HepG2 (cell line): ENCODE measurements at regions not wholly inside any gene's neighbourhood (a gene's known extent, or its start where the extent isn't known, plus 50 kb on each side); places are given as distances from the start of the nearest gene placed in this dataset.

Experiments used
- ATAC-seq: fragments of 200-7000 bp; cut with Tn5 transposase; 3 replicates; pipeline ENCODE4 v1.9.1; 2020; ENCODE audit warnings: mild to moderate bottlenecking, moderate library complexity
- BruUV-seq: library from RNA; stranded (reverse); fragments of 400-500 nt; replicated peaks from 2 replicates; lab custom pipeline; 2021; lab: Mats Ljungman, UMichigan
- CTCF ChIA-PET: fragments of 300-600 bp; formaldehyde crosslinking; extraction: SDS; loops from one replicate; lab custom pipeline; 2021; ENCODE audit warnings: low total read pairs, inconsistent platforms, low intra/inter-chr PET ratio; lab: Yijun Ruan, JAX
- POLR2A ChIA-PET: fragments of 350-600 bp; sonication (Branson Sonifier 250); formaldehyde crosslinking; loops from one replicate; lab custom pipeline; 2020; ENCODE audit warnings: antibody characterized with exemption, inconsistent platforms; lab: Yijun Ruan, JAX
- DNase-seq: peaks from one replicate; pipeline ENCODE4 v3.0.0-alpha.2; 2015; ENCODE audit warnings: low spot score
- FAIRE-seq: peaks from 3 replicates; lab custom pipeline; 2011; peaks lifted over from hg19 to GRCh38; lab: Jason Lieb, UNC
- H2AFZ ChIP-seq: one replicate; pipeline ENCODE4 v1.6.1; 2011; ENCODE audit warnings: low read length, inconsistent platforms
- H3K27ac ChIP-seq: fragments of 300-600 bp; 3 replicates; pipeline ENCODE4 v1.8.0; 2011; ENCODE audit warnings: mixed run types, mild to moderate bottlenecking, mixed read lengths, low read length, inconsistent platforms; ENCODE audit not compliant: insufficient read depth; ENCODE audit errors: extremely low read length
- H3K27me3 ChIP-seq, 2 experiments: fragments of 200-600 bp in 1 of 2; 2 replicates in 1 of 2; 3 replicates in 1 of 2; pipeline versions ENCODE4 v1.6.0 to v1.8.0; 2011; ENCODE audit warnings: low read length in 2 of 2, mild to moderate bottlenecking in 2 of 2, moderate library complexity in 2 of 2, inconsistent platforms in 1 of 2; ENCODE audit not compliant: insufficient read depth in 2 of 2, control insufficient read depth in 1 of 2
- H3K36me3 ChIP-seq, 2 experiments: fragments of 200-600 bp in 1 of 2; replicated peaks in 1 of 2; 2 replicates in 1 of 2; 3 replicates in 1 of 2; pipeline versions ENCODE4 v1.5.1 to v1.8.0; 2011; ENCODE audit warnings: low read length in 2 of 2, inconsistent platforms in 1 of 2; ENCODE audit not compliant: insufficient read depth in 2 of 2, control insufficient read depth in 1 of 2
- H3K4me1 ChIP-seq: 2 replicates; pipeline ENCODE4 v1.5.1; 2012; ENCODE audit warnings: low read length, inconsistent platforms; ENCODE audit not compliant: insufficient read depth
- H3K4me2 ChIP-seq: 2 replicates; pipeline ENCODE4 v1.6.0; 2011; ENCODE audit warnings: low read depth, low read length, inconsistent platforms
- H3K4me3 ChIP-seq, 3 experiments: fragments of 200-600 bp in 1 of 3; sonication (generic), shearing (Covaris generic) in 1 of 3; replicated peaks in 1 of 3; 2 replicates each; pipeline ENCODE4 v1.5.1; 2011 to 2016; ENCODE audit warnings: low read length in 3 of 3, inconsistent platforms in 2 of 3, low read depth in 2 of 3, mild to moderate bottlenecking in 2 of 3, control low read depth in 1 of 3, mixed read lengths in 1 of 3; ENCODE audit not compliant: insufficient read depth in 1 of 3
- H3K79me2 ChIP-seq: one replicate; pipeline ENCODE4 v1.6.1; 2011; ENCODE audit warnings: low read length, inconsistent platforms; ENCODE audit not compliant: insufficient read depth
- H3K9ac ChIP-seq: 2 replicates; pipeline ENCODE4 v1.6.0; 2011; ENCODE audit warnings: mild to moderate bottlenecking, low read depth, low read length, inconsistent platforms; ENCODE audit not compliant: insufficient read depth
- H3K9me3 ChIP-seq: 2 replicates; pipeline ENCODE4 v1.5.1; 2012; ENCODE audit warnings: mild to moderate bottlenecking, low read length
- H4K20me1 ChIP-seq: 2 replicates; pipeline ENCODE4 v1.6.0; 2011; ENCODE audit warnings: inconsistent platforms, mild to moderate bottlenecking, low read length, moderate library complexity; ENCODE audit not compliant: insufficient read depth
- ARNT2 ChIP-seq: sonication (generic); formaldehyde crosslinking; IDR thresholded peaks from 2 replicates; pipeline ENCODE4 v1.8.0; 2022; ENCODE audit warnings: mild to moderate bottlenecking, low read depth, missing genetic modification reagents, moderate library complexity
- ETV5 ChIP-seq: IDR thresholded peaks from 2 replicates; pipeline ENCODE4 v1.6.1; 2018; ENCODE audit warnings: missing biosample characterization, missing genetic modification reagents, inconsistent platforms, borderline replicate concordance
- HBP1 ChIP-seq: IDR thresholded peaks from 2 replicates; pipeline ENCODE4 v1.6.1; 2016; ENCODE audit warnings: low read depth, control low read depth
- KDM5A ChIP-seq: fragments of 200-600 bp; sonication (generic); IDR thresholded peaks from 2 replicates; pipeline ENCODE4 v1.7.0; 2018; ENCODE audit warnings: antibody characterized with exemption, mild to moderate bottlenecking, low read length, borderline replicate concordance
- NR2F6 ChIP-seq, 2 experiments: IDR thresholded peaks; 2 replicates each; pipeline ENCODE4 v1.6.1; 2016; ENCODE audit warnings: antibody characterized with exemption in 1 of 2, mild to moderate bottlenecking in 1 of 2
- PHF8 ChIP-seq: sonication (generic); formaldehyde crosslinking; IDR thresholded peaks from 2 replicates; pipeline ENCODE4 v1.5.0; 2020; ENCODE audit warnings: missing genetic modification reagents
- RFX1 ChIP-seq: fragments of 450-650 bp; IDR thresholded peaks from 2 replicates; pipeline ENCODE4 v1.6.1; 2017
- TBX2 ChIP-seq: sonication (generic); formaldehyde crosslinking; IDR thresholded peaks from 2 replicates; pipeline ENCODE4 v1.5.0; 2020; ENCODE audit warnings: missing genetic modification reagents, mild to moderate bottlenecking, borderline replicate concordance
- ZBTB14 ChIP-seq: sonication (generic); formaldehyde crosslinking; IDR thresholded peaks from 2 replicates; pipeline ENCODE4 v1.4.0; 2020; ENCODE audit warnings: missing genetic modification reagents
- ZNF136 ChIP-seq: sonication (generic); formaldehyde crosslinking; IDR thresholded peaks from 2 replicates; pipeline ENCODE4 v1.8.1; 2022; ENCODE audit warnings: low read depth, mild to moderate bottlenecking, moderate library complexity, missing genetic modification reagents
- ZNF550 ChIP-seq: sonication (generic); formaldehyde crosslinking; IDR thresholded peaks from 2 replicates; pipeline ENCODE4 v1.4.0; 2020; ENCODE audit warnings: mild to moderate bottlenecking, missing genetic modification reagents, borderline replicate concordance
- WGBS: methylation state at CpG from one replicate; pipeline ENCODE4 v1.1.6; 2017; ENCODE audit warnings: low lambda C conversion rate; 5-methylcytosine and 5-hydroxymethylcytosine counted together
- in situ Hi-C: cut with HindIII; loops from 2 replicates; pipeline ENCODE4 v1.10.0; 2017; ENCODE audit warnings: low pct_unique_long_range_greater_than_20kb; ENCODE audit not compliant: extremely low pct_ligation_motif_present
- intact Hi-C: fragments of 100-400 bp; cut with micrococcal nuclease; formaldehyde crosslinking; loops from one replicate; pipeline ENCODE4 v1.10.0; 2022; ENCODE audit not compliant: unreplicated experiment
- TF ChIP-seq, protein P1 (sequence below): sonication (generic); formaldehyde crosslinking; IDR thresholded peaks from 2 replicates; pipeline ENCODE4 v1.4.0; 2020; ENCODE audit warnings: missing genetic modification reagents, borderline replicate concordance

- in situ Hi-C loops (no loop called here), intact Hi-C loops (no loop called here)
- Histone ChIP-seq H3K79me2 (no peaks in the 10 kb centered on the region), H3K4me2 (no peak overlapping the region), H2AFZ (no peak overlapping the region), H3K4me1 (peaks cover 7% of the 10 kb centered on the region; the same call in 1 of the 2 replicates), H3K9me3 (no peaks in the 10 kb centered on the region; the same call in 1 of the 2 replicates), H3K36me3 (no peaks in the 10 kb centered on the region), H3K4me3 (no peak overlapping the region), H4K20me1 (no peaks in the 10 kb centered on the region), H3K9ac (no peak overlapping the region), H3K27ac (no peak overlapping the region), H3K27me3 (no peaks in the 10 kb centered on the region)
- FAIRE-seq (no peak), DNase-seq (no peak), ATAC-seq (no peak)
- 21% methylated on average over 1 of the region's 1 CpG for WGBS
- no peak for TF ChIP-seq PHF8 (CRISPR knock-in tag)
- CTCF ChIA-PET, result no interaction called here
- POLR2A ChIA-PET, result no interaction called here
- BruUV-seq, result no TSS peak
These were observed 1296.8 kb upstream of the CDH6 start for GRCh38 chr5:29896646-29897045.

- H3K79me2 ChIP-seq, result no peaks in the 10 kb centered on the region
- intact Hi-C loops (no loop called here), in situ Hi-C loops (no loop called here)
- H2AFZ ChIP-seq, result no peak overlapping the region
- no peak for DNase-seq
- no peak for ATAC-seq
- FAIRE-seq, result no peak
- ChIA-PET CTCF (no interaction called here), POLR2A (no interaction called here)
- no peak overlapping the region for H3K27ac ChIP-seq
- no TSS peak for BruUV-seq
- no peak overlapping the region for H3K4me3 ChIP-seq
- H3K9me3 ChIP-seq, result no peaks in the 10 kb centered on the region; the same call in 1 of the 2 replicates
- no peaks in the 10 kb centered on the region for H3K36me3 ChIP-seq
- no peaks in the 10 kb centered on the region for H4K20me1 ChIP-seq
- 3% methylated on average over 2 of the region's 2 CpGs for WGBS
- peaks cover 6% of the 10 kb centered on the region; the same call in 1 of the 2 replicates for H3K4me1 ChIP-seq
- H3K4me2 ChIP-seq, result no peak overlapping the region
- H3K9ac ChIP-seq, result no peak overlapping the region
- H3K27me3 ChIP-seq, result no peaks in the 10 kb centered on the region
- TF ChIP-seq RFX1 (no peak), KDM5A (no peak), ETV5 (CRISPR knock-in tag) (no peak), NR2F6 (IDR thresholded peaks at IDR 0.05) (no peak), NR2F6 (CRISPR knock-in tag; IDR thresholded peaks at IDR 0.05) (no peak), TBX2 (no peak), ZNF136 (CRISPR knock-in tag) (no peak), ZNF550 (no peak), ARNT2 (CRISPR knock-in tag) (no peak), HBP1 (no peak), ZBTB14 (CRISPR knock-in tag) (no peak)
- TF ChIP-seq, protein P1, sequence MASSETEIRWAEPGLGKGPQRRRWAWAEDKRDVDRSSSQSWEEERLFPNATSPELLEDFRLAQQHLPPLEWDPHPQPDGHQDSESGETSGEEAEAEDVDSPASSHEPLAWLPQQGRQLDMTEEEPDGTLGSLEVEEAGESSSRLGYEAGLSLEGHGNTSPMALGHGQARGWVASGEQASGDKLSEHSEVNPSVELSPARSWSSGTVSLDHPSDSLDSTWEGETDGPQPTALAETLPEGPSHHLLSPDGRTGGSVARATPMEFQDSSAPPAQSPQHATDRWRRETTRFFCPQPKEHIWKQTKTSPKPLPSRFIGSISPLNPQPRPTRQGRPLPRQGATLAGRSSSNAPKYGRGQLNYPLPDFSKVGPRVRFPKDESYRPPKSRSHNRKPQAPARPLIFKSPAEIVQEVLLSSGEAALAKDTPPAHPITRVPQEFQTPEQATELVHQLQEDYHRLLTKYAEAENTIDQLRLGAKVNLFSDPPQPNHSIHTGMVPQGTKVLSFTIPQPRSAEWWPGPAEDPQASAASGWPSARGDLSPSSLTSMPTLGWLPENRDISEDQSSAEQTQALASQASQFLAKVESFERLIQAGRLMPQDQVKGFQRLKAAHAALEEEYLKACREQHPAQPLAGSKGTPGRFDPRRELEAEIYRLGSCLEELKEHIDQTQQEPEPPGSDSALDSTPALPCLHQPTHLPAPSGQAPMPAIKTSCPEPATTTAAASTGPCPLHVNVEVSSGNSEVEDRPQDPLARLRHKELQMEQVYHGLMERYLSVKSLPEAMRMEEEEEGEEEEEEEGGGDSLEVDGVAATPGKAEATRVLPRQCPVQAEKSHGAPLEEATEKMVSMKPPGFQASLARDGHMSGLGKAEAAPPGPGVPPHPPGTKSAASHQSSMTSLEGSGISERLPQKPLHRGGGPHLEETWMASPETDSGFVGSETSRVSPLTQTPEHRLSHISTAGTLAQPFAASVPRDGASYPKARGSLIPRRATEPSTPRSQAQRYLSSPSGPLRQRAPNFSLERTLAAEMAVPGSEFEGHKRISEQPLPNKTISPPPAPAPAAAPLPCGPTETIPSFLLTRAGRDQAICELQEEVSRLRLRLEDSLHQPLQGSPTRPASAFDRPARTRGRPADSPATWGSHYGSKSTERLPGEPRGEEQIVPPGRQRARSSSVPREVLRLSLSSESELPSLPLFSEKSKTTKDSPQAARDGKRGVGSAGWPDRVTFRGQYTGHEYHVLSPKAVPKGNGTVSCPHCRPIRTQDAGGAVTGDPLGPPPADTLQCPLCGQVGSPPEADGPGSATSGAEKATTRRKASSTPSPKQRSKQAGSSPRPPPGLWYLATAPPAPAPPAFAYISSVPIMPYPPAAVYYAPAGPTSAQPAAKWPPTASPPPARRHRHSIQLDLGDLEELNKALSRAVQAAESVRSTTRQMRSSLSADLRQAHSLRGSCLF (CRISPR knock-in tag), result no peak
These were observed 1298.8 kb upstream of the CDH6 start for GRCh38 chr5:29894668-29895067.
